VCaP (cell line): ENCODE measurements at regions not wholly inside any gene's neighbourhood (a gene's known extent, or its start where the extent isn't known, plus 50 kb on each side); places are given as distances from the start of the nearest gene placed in this dataset.

Experiments used
- H3K27ac ChIP-seq: fragments of 450-650 bp; 2 replicates; pipeline ENCODE4 v1.5.1; 2017
- TF ChIP-seq, protein P1 (sequence below): fragments of 450-650 bp; conservative IDR thresholded peaks from 2 replicates; pipeline ENCODE4 v1.5.1; 2017; ENCODE audit warnings: mild to moderate bottlenecking, moderate library complexity

DNA sequence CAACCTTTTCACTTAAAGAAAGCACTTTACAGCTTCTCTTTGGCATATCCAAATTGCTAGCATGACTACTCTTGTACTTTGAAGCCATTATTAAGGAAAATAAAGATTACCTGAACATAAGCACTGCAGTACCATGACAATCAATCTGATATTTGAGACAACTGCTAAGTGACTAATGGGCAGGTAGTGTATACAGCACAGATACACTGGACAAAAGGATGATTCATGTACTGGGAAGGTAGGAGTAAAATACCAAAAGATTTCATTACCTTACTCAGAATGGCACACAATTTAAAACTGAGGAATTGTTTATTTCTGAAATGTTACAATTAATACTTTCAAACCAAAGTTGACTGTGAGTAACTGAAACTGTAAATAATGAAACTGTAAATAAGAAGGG, 1054.3 kb upstream of the TENM4 start:
- TF ChIP-seq, protein P1, sequence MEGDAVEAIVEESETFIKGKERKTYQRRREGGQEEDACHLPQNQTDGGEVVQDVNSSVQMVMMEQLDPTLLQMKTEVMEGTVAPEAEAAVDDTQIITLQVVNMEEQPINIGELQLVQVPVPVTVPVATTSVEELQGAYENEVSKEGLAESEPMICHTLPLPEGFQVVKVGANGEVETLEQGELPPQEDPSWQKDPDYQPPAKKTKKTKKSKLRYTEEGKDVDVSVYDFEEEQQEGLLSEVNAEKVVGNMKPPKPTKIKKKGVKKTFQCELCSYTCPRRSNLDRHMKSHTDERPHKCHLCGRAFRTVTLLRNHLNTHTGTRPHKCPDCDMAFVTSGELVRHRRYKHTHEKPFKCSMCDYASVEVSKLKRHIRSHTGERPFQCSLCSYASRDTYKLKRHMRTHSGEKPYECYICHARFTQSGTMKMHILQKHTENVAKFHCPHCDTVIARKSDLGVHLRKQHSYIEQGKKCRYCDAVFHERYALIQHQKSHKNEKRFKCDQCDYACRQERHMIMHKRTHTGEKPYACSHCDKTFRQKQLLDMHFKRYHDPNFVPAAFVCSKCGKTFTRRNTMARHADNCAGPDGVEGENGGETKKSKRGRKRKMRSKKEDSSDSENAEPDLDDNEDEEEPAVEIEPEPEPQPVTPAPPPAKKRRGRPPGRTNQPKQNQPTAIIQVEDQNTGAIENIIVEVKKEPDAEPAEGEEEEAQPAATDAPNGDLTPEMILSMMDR: no peak
- no peak overlapping the region for H3K27ac ChIP-seq

GRCh38 chr11:80487952-80488351, 1047.1 kb upstream of the TENM4 start:
- H3K27ac ChIP-seq: no peak overlapping the region
- TF ChIP-seq, protein P1: no peak

DNA sequence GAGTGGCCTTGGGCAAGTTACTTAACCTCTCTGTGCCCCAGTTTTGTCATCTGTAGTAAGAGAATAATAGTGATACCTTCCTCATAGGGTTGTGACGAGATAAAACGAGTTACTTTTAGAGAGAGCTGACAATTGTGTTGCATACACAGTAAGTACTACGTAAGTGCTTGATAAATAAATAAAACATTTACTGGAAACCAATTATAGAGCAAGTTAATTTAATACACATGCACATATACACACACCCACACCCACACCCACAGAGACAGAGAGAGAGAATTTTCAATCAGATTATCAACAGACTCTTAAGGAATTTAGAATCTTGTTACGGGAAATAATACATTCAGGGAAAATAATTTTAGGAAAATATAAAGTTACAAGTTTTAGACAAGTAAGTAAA, 1045.8 kb upstream of the TENM4 start:
- TF ChIP-seq, protein P1: no peak
- H3K27ac ChIP-seq: no peak overlapping the region

GRCh38 chr11:80477178-80477577, 1036.3 kb upstream of the TENM4 start:
- no peak overlapping the region for H3K27ac ChIP-seq
- TF ChIP-seq, protein P1: no peak

- TF ChIP-seq, protein P1: no peak
- no peak overlapping the region for H3K27ac ChIP-seq
These were observed 1032.7 kb upstream of the TENM4 start for GRCh38 chr11:80473562-80473961.

- no peak overlapping the region for H3K27ac ChIP-seq
- TF ChIP-seq, protein P1: no peak
These were observed 1029.0 kb upstream of the TENM4 start for GRCh38 chr11:80469871-80470270.

- TF ChIP-seq, protein P1: no peak
- H3K27ac ChIP-seq: no peak overlapping the region
These were observed 1025.7 kb upstream of the TENM4 start for GRCh38 chr11:80466570-80466969.

DNA sequence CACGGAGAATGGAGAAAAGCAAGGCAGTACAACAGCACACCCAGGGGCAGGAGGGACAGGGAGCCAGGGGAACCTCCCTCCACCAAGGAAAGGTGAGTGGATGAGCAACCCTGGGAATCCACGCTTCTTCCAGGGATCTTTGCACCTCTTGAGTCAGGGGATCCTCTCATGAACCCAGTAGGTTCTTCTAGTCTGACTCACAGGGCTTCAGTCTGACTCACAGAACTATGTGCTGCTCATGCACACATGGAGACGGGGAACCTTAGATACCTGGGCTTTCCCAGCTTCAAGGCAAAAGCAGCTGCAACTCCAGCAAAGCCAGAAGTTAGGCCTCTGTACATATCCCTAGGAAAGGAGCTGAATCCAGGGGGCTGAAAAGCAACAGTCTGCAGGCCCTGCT, 1021.4 kb upstream of the TENM4 start:
- H3K27ac ChIP-seq: no peak overlapping the region
- TF ChIP-seq, protein P1: no peak
